DOHH2 (cell line): ENCODE measurements at regions not wholly inside any gene's neighbourhood (a gene's known extent, or its start where the extent isn't known, plus 50 kb on each side); places are given as distances from the start of the nearest gene placed in this dataset.

Experiments used
- EZH2phosphoT487 ChIP-seq: fragments of 200-600 bp; sonication (generic); IDR thresholded peaks from 2 replicates; pipeline ENCODE4 v1.6.1; 2017; ENCODE audit warnings: borderline replicate concordance, mild to moderate bottlenecking, antibody characterized with exemption, low read length, moderate library complexity, mixed read lengths
- TF ChIP-seq, protein P1 (sequence below): fragments of 200-600 bp; sonication (generic); IDR thresholded peaks from one replicate; pipeline ENCODE4 v1.5.1; 2014; ENCODE audit warnings: antibody characterized with exemption, mild to moderate bottlenecking, low read depth, low read length; ENCODE audit not compliant: poor library complexity, severe bottlenecking

DNA sequence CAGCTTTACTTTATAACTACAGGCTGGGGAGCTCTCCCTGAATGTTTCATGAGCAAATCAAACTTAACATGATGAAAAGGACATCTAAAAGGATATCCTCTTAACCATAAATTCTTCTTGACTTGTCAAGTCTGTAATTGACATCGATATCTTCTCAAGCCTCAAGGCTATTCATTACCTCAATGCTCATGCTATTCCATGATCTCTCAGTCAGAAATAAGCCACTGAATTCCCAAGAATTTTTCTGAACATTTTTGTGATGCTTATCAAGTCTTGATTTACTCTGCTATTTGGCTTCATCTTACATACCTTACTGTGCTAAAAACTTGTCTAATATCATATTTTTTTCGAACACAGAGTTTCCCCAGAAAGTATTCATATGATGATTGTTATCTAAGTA lies 433.4 kb downstream of the PDGFC start:
- TF ChIP-seq, protein P1, sequence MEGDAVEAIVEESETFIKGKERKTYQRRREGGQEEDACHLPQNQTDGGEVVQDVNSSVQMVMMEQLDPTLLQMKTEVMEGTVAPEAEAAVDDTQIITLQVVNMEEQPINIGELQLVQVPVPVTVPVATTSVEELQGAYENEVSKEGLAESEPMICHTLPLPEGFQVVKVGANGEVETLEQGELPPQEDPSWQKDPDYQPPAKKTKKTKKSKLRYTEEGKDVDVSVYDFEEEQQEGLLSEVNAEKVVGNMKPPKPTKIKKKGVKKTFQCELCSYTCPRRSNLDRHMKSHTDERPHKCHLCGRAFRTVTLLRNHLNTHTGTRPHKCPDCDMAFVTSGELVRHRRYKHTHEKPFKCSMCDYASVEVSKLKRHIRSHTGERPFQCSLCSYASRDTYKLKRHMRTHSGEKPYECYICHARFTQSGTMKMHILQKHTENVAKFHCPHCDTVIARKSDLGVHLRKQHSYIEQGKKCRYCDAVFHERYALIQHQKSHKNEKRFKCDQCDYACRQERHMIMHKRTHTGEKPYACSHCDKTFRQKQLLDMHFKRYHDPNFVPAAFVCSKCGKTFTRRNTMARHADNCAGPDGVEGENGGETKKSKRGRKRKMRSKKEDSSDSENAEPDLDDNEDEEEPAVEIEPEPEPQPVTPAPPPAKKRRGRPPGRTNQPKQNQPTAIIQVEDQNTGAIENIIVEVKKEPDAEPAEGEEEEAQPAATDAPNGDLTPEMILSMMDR = no peak
- TF ChIP-seq EZH2phosphoT487 = no peak
